DND-41 (cell line): ENCODE measurements at regions not wholly inside any gene's neighbourhood (a gene's known extent, or its start where the extent isn't known, plus 50 kb on each side); places are given as distances from the start of the nearest gene placed in this dataset.

Experiments used
- ATAC-seq: fragments of 200-7000 bp; cut with Tn5 transposase; 3 replicates; pipeline ENCODE4 v1.9.1; 2021; ENCODE audit warnings: low read depth; ENCODE audit not compliant: insufficient read depth
- DNase-seq: peaks from one replicate; pipeline ENCODE4 v3.0.0-alpha.2; 2020
- H2AFZ ChIP-seq: 2 replicates; pipeline ENCODE4 v1.6.0; 2012; ENCODE audit warnings: low read depth, low read length
- H3K27ac ChIP-seq: 2 replicates; pipeline ENCODE4 v1.5.1; 2012; ENCODE audit warnings: low read length, inconsistent platforms
- H3K27me3 ChIP-seq: fragments of 200-600 bp; sonication (generic); 2 replicates; pipeline ENCODE4 v1.6.0; 2012; ENCODE audit warnings: low read length, mild to moderate bottlenecking, inconsistent platforms; ENCODE audit not compliant: insufficient read depth, poor library complexity
- H3K36me3 ChIP-seq: 2 replicates; pipeline ENCODE4 v1.5.1; 2012; ENCODE audit warnings: low read length, inconsistent platforms; ENCODE audit not compliant: insufficient read depth
- H3K4me1 ChIP-seq: 2 replicates; pipeline ENCODE4 v1.5.1; 2012; ENCODE audit warnings: mild to moderate bottlenecking, low read length; ENCODE audit not compliant: insufficient read depth
- H3K4me2 ChIP-seq: 2 replicates; pipeline ENCODE4 v1.6.0; 2012; ENCODE audit warnings: mild to moderate bottlenecking, moderate library complexity, low read length, inconsistent platforms; ENCODE audit not compliant: insufficient read depth
- H3K4me3 ChIP-seq, 2 experiments: fragments of 200-600 bp in 1 of 2; shearing (Covaris generic) in 1 of 2; 2 replicates each; pipeline ENCODE4 v1.5.1; 2012 to 2016; ENCODE audit warnings: inconsistent platforms in 2 of 2, low read length in 2 of 2, mild to moderate bottlenecking in 2 of 2, low read depth in 1 of 2, moderate library complexity in 1 of 2
- H3K79me2 ChIP-seq: 2 replicates; pipeline ENCODE4 v1.6.0; 2012; ENCODE audit warnings: low read length, inconsistent platforms; ENCODE audit not compliant: insufficient read depth
- H3K9ac ChIP-seq: 2 replicates; pipeline ENCODE4 v1.6.0; 2012; ENCODE audit warnings: low read depth, mild to moderate bottlenecking, inconsistent platforms, low read length, moderate library complexity
- H3K9me3 ChIP-seq: 2 replicates; pipeline ENCODE4 v1.5.1; 2012; ENCODE audit warnings: low read length, moderate library complexity, mild to moderate bottlenecking, inconsistent platforms; ENCODE audit not compliant: insufficient read depth, severe bottlenecking
- H4K20me1 ChIP-seq: 2 replicates; pipeline ENCODE4 v1.6.0; 2012; ENCODE audit warnings: low read length; ENCODE audit not compliant: insufficient read depth
- CTCF ChIP-seq: IDR thresholded peaks from 2 replicates; pipeline ENCODE4 v1.5.1; 2012; ENCODE audit warnings: borderline replicate concordance, low read length, moderate library complexity, mild to moderate bottlenecking; ENCODE audit not compliant: poor library complexity, severe bottlenecking; ENCODE audit errors: extremely low read depth
- EZH2 ChIP-seq: IDR thresholded peaks from 3 replicates; pipeline ENCODE4 v1.6.1; 2012; ENCODE audit warnings: borderline replicate concordance, low read depth, mild to moderate bottlenecking, moderate library complexity, low read length, inconsistent platforms; ENCODE audit not compliant: severe bottlenecking

- ATAC-seq: no peak
- H2AFZ ChIP-seq: no peak overlapping the region
Observed at GRCh38 chr12:114206525-114206924, 199.4 kb downstream of the TBX5 start.

GRCh38 chr12:114201794-114202193 is 204.2 kb downstream of the TBX5 start:
- no peaks in the 10 kb centered on the region for H4K20me1 ChIP-seq
- no peak for ATAC-seq

More at GRCh38 chr12:114206525-114206924, 199.4 kb downstream of the TBX5 start:
- no peak for DNase-seq
- Histone ChIP-seq H3K4me2 (no peak overlapping the region), H3K4me1 (no peaks in the 10 kb centered on the region), H3K27ac (no peak overlapping the region), H4K20me1 (no peaks in the 10 kb centered on the region), H3K27me3 (peaks cover 5% of the 10 kb centered on the region), H3K79me2 (no peaks in the 10 kb centered on the region), H3K4me3 (no peak overlapping the region), H3K9ac (no peak overlapping the region), H3K9me3 (no peaks in the 10 kb centered on the region), H3K36me3 (no peaks in the 10 kb centered on the region)
- TF ChIP-seq EZH2 (no peak), CTCF (no peak)

GRCh38 chr12:114194956-114195355 is 211.0 kb downstream of the TBX5 start:
- Histone ChIP-seq H3K4me2 (no peak overlapping the region), H4K20me1 (no peaks in the 10 kb centered on the region), H3K27ac (no peak overlapping the region), H3K4me3 (no peak overlapping the region), H3K79me2 (no peaks in the 10 kb centered on the region), H3K27me3 (peaks cover 6% of the 10 kb centered on the region), H3K9me3 (no peaks in the 10 kb centered on the region), H3K9ac (no peak overlapping the region), H3K4me1 (no peaks in the 10 kb centered on the region), H3K36me3 (no peaks in the 10 kb centered on the region), H2AFZ (no peak overlapping the region)
- TF ChIP-seq CTCF: no peak
- TF ChIP-seq EZH2: no peak
- ATAC-seq (no peak), DNase-seq (no peak)

More at GRCh38 chr12:114201794-114202193, 204.2 kb downstream of the TBX5 start:
- Histone ChIP-seq H3K4me2 (no peak overlapping the region), H3K36me3 (no peaks in the 10 kb centered on the region), H3K27ac (no peak overlapping the region), H3K4me1 (no peaks in the 10 kb centered on the region), H3K9me3 (no peaks in the 10 kb centered on the region), H3K27me3 (peaks cover 2% of the 10 kb centered on the region), H3K9ac (no peak overlapping the region), H3K4me3 (no peak overlapping the region), H3K79me2 (no peaks in the 10 kb centered on the region), H2AFZ (no peak overlapping the region)
- TF ChIP-seq EZH2 (no peak), CTCF (no peak)
- no peak for DNase-seq

GRCh38 chr12:114194066-114194465 is 211.9 kb downstream of the TBX5 start:
- TF ChIP-seq CTCF (no peak), EZH2 (no peak)
- Histone ChIP-seq H3K36me3 (no peaks in the 10 kb centered on the region), H3K79me2 (no peaks in the 10 kb centered on the region), H3K27ac (no peak overlapping the region), H3K4me1 (no peaks in the 10 kb centered on the region), H3K4me3 (no peak overlapping the region), H3K27me3 (peaks cover 6% of the 10 kb centered on the region), H3K9me3 (no peaks in the 10 kb centered on the region), H3K9ac (no peak overlapping the region), H4K20me1 (no peaks in the 10 kb centered on the region), H3K4me2 (no peak overlapping the region), H2AFZ (no peak overlapping the region)
- ATAC-seq (no peak), DNase-seq (no peak)
